NT2/D1 (cell line): ENCODE measurements at regions not wholly inside any gene's neighbourhood (a gene's known extent, or its start where the extent isn't known, plus 50 kb on each side); places are given as distances from the start of the nearest gene placed in this dataset.

Source experiments
- SUZ12 ChIP-seq: IDR thresholded peaks from 2 replicates; pipeline ENCODE4 v1.6.1; 2011; ENCODE audit not compliant: insufficient read length, insufficient read depth; ENCODE audit errors: extremely low read depth
- YY1 ChIP-seq: IDR thresholded peaks from 2 replicates; pipeline ENCODE4 v1.6.1; 2011; ENCODE audit not compliant: insufficient read length, insufficient read depth
- ZNF274 ChIP-seq: IDR thresholded peaks from 2 replicates; pipeline ENCODE4 v1.6.1; 2011; ENCODE audit warnings: mild to moderate bottlenecking, low read depth, low read length

DNA sequence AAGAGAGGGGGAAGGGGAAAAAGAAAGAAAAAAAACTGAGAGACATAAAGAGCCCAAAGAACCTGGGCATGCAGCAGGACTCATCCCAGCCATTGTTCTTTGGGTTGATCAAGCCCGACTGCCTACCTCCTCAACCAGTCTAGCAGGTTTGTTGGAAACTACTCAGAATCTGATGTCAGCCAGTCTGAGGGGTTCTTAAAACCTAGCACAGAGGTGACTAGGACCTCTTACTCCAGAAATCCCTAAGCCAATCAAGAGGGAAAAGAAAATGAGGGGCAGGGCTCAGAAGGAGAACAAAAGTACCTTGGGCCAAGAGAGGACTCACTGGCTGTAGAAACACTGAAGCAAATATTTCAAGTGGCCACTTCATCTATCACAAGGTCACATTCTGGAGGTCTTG is 228.0 kb downstream of the AASDHPPT start:
- TF ChIP-seq SUZ12 (no peak), YY1 (no peak), ZNF274 (no peak)
